GM23248 (cell line): ENCODE measurements at regions not wholly inside any gene's neighbourhood (a gene's known extent, or its start where the extent isn't known, plus 50 kb on each side); places are given as distances from the start of the nearest gene placed in this dataset.

Experiments used
- DNase-seq: peaks from one replicate; pipeline ENCODE4 v3.0.0-alpha.2; 2015
- H2AFZ ChIP-seq: fragments of 200-600 bp; sonication (generic); 2 replicates; pipeline ENCODE4 v1.6.1; 2016; ENCODE audit warnings: antibody characterized with exemption
- H3F3A ChIP-seq: fragments of 200-600 bp; sonication (generic); 2 replicates; pipeline ENCODE4 v1.6.1; 2016; ENCODE audit warnings: mild to moderate bottlenecking, antibody characterized with exemption, mixed run types; ENCODE audit not compliant: insufficient read depth
- H3K27ac ChIP-seq: fragments of 200-600 bp; sonication (generic); 2 replicates; pipeline ENCODE4 v1.5.1; 2016; ENCODE audit warnings: mild to moderate bottlenecking
- H3K27me3 ChIP-seq: fragments of 200-600 bp; sonication (generic); replicated peaks from 2 replicates; pipeline ENCODE4 v1.6.1; 2016; ENCODE audit warnings: mild to moderate bottlenecking; ENCODE audit not compliant: insufficient read depth
- H3K36me3 ChIP-seq: fragments of 200-600 bp; sonication (generic); 2 replicates; pipeline ENCODE4 v1.6.1; 2016; ENCODE audit warnings: low read depth, mild to moderate bottlenecking
- H3K4me1 ChIP-seq: fragments of 200-600 bp; sonication (generic); 2 replicates; pipeline ENCODE4 v1.6.1; 2016; ENCODE audit warnings: mild to moderate bottlenecking; ENCODE audit not compliant: insufficient read depth
- H3K4me2 ChIP-seq: fragments of 200-600 bp; sonication (generic); one replicate; pipeline ENCODE4 v1.6.1; 2016; ENCODE audit warnings: mild to moderate bottlenecking; ENCODE audit not compliant: unreplicated experiment
- H3K4me3 ChIP-seq: fragments of 200-600 bp; sonication (generic); 2 replicates; pipeline ENCODE4 v1.5.1; 2016; ENCODE audit warnings: mild to moderate bottlenecking
- H3K79me2 ChIP-seq: fragments of 200-600 bp; sonication (generic); 2 replicates; pipeline ENCODE4 v1.6.1; 2016; ENCODE audit warnings: mild to moderate bottlenecking; ENCODE audit not compliant: insufficient read depth
- H3K9ac ChIP-seq: fragments of 200-600 bp; sonication (generic); 2 replicates; pipeline ENCODE4 v1.6.1; 2016; ENCODE audit warnings: mild to moderate bottlenecking
- H3K9me2 ChIP-seq: fragments of 200-600 bp; sonication (generic); 2 replicates; pipeline ENCODE4 v1.6.1; 2016; ENCODE audit warnings: mixed run types, mild to moderate bottlenecking, moderate library complexity; ENCODE audit not compliant: insufficient read depth
- H3K9me3 ChIP-seq: fragments of 200-600 bp; sonication (generic); one replicate; pipeline ENCODE4 v1.6.1; 2017; ENCODE audit warnings: low read depth
- H4K20me1 ChIP-seq: fragments of 200-600 bp; sonication (generic); 2 replicates; pipeline ENCODE4 v1.6.0; 2016; ENCODE audit not compliant: insufficient read depth
- EZH2 ChIP-seq: fragments of 200-600 bp; sonication (generic); IDR thresholded peaks from 2 replicates; pipeline ENCODE4 v1.6.1; 2018; ENCODE audit warnings: antibody characterized with exemption, mild to moderate bottlenecking; ENCODE audit not compliant: insufficient read depth, poor library complexity, severe bottlenecking
- EZH2phosphoT487 ChIP-seq: fragments of 200-600 bp; sonication (generic); IDR thresholded peaks from 2 replicates; pipeline ENCODE4 v1.6.1; 2018; ENCODE audit warnings: antibody characterized with exemption, moderate library complexity, mild to moderate bottlenecking, low read depth; ENCODE audit not compliant: insufficient read depth
- WGBS, 2 experiments: methylation state at CpG; one replicate each; pipeline ENCODE4 v1.1.6; 2015 to 2017; ENCODE audit warnings: low lambda C conversion rate in 2 of 2, low coverage in 1 of 2; ENCODE audit errors: missing lambda C conversion rate in 2 of 2; 5-methylcytosine and 5-hydroxymethylcytosine counted together
- in situ Hi-C: fragments of 300-500 bp; cut with MboI; formaldehyde crosslinking; loops from 2 replicates; pipeline ENCODE4 v1.15.0; 2020

DNA sequence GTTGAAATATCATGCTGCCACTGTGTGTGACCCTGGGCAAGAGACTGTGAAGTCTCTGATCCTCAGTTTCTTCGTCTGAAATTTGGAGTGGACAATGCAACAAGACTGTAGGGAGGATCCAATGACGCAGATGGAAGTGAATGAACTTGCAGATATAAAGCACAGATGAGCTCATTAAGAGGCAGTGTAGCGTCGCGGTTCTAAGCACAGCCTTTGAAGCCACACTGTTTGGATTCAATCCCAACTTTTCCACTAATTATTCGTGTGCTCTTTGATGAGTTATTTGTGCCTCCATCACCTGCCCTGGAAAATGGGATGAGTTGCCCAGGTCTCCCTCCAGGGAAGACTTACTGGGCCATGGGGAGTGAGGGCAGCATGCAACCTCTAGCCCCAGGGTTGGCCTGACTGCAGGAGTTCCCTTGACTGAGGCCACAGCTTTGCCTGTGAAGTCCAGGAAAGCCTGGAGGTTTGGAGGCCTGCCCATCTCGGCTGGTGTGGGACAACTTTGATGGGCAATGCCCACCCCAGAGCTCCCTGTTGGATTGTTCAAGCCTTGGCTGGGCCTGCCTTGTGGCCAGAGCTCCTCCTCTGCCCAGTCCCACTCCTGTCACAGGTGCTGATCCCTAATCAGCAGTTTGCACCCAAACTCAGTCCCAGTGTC lies 266.0 kb upstream of the B3GAT1 start:
- H3K9ac ChIP-seq: no peak overlapping the region
- no peaks in the 10 kb centered on the region for H3K79me2 ChIP-seq
- H3F3A ChIP-seq: no peaks in the 10 kb centered on the region
- H3K4me2 ChIP-seq: no peak overlapping the region
- no peak overlapping the region for H3K27ac ChIP-seq
- 16 to 20% methylated on average over 7 of the region's 7 CpGs for WGBS, 2 experiments
- no peak overlapping the region for H3K4me3 ChIP-seq
- H2AFZ ChIP-seq: no peak overlapping the region
- DNase-seq: no peak
- H3K9me2 ChIP-seq: no peaks in the 10 kb centered on the region; the same call in 1 of the 2 replicates
- H3K9me3 ChIP-seq: no peaks in the 10 kb centered on the region
- H4K20me1 ChIP-seq: no peaks in the 10 kb centered on the region
- TF ChIP-seq EZH2phosphoT487 (no peak), EZH2 (no peak)
- H3K4me1 ChIP-seq: no peaks in the 10 kb centered on the region
- in situ Hi-C loops: no loop called here
- H3K27me3 ChIP-seq: no peaks in the 10 kb centered on the region
- no peaks in the 10 kb centered on the region for H3K36me3 ChIP-seq

DNA sequence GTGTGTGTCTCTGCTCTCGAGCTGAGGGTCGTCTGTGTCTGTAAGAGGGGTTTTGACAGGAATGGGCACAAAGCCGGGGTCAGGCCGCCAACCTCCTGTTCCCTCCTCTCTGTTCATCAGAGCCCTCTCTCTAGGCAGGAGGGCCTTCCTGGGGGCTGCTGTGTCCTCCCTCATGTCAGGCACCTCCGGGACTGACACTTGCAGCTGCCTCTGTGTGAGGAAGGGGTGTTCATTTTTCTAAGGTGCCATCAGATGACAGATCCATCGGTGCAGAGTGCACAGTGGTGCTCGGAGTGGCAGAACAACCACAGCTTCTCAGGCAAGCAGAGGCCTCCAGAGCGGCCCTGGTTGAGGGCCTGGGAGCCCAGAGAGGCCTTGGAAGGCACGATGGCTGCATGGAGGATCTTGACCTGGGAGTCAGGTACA lies 265.4 kb upstream of the B3GAT1 start:
- WGBS, 2 experiments: 30 to 31% methylated on average over 9 of the region's 9 CpGs

DNA sequence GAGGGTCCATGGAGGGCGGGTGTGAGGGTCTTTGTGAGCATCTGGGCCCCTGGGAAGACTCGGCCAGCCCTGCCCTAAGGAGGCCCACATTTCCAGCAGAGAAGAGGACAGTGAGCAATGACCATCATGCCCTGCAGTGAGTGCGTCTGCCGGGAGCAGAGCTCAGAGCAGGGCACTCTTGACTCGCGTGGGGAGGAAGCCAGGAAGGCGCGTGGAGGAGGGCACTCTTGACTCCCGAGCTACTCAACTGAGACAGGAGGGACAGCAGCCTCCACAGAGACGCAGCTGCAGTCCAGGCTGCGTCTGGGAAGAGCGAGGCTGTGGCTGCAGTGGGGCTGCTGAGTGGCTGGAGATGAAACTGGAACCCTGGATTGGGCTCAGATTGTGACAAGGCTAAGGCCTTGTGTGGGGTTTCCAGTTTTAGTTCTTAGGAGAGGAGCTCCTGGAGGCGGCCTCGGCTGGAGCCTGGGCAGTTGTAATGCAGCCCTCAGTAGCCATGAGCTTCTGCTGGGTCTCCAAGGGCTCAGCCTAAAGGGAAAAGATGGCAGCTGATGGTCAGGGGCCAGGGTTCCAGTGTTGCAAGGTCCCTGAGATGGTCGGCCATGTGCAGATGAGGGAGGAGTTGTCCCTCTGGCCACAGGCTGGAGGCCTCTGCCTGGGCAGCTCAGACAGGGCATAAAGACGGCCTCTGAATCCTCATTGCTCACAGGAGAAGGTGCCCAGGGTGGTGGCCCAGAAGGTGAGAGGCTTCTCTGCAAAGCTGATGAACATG lies 264.7 kb upstream of the B3GAT1 start:
- Histone ChIP-seq H3K79me2 (no peaks in the 10 kb centered on the region), H3K27me3 (no peaks in the 10 kb centered on the region), H4K20me1 (no peaks in the 10 kb centered on the region), H3K9me3 (no peaks in the 10 kb centered on the region), H3K27ac (no peak overlapping the region), H3K4me1 (no peaks in the 10 kb centered on the region), H3K36me3 (no peaks in the 10 kb centered on the region), H2AFZ (no peak overlapping the region), H3F3A (no peaks in the 10 kb centered on the region), H3K4me2 (no peak overlapping the region), H3K9me2 (no peaks in the 10 kb centered on the region; the same call in 1 of the 2 replicates), H3K9ac (no peak overlapping the region), H3K4me3 (no peak overlapping the region)
- DNase-seq: no peak
- WGBS, 2 experiments: 45 to 48% methylated on average over 15 to 16 of the region's 16 CpGs
- TF ChIP-seq EZH2phosphoT487 (no peak), EZH2 (no peak)
- in situ Hi-C loops: no loop called here

More for the DNA sequence above, 265.4 kb upstream of the B3GAT1 start:
- Histone ChIP-seq H3K4me1 (no peaks in the 10 kb centered on the region), H4K20me1 (no peaks in the 10 kb centered on the region), H3K36me3 (no peaks in the 10 kb centered on the region), H3K9me2 (no peaks in the 10 kb centered on the region; the same call in 1 of the 2 replicates), H3K79me2 (no peaks in the 10 kb centered on the region), H3F3A (no peaks in the 10 kb centered on the region), H3K4me2 (no peak overlapping the region), H3K9me3 (no peaks in the 10 kb centered on the region), H3K4me3 (no peak overlapping the region), H3K27ac (no peak overlapping the region), H3K27me3 (no peaks in the 10 kb centered on the region), H2AFZ (no peak overlapping the region), H3K9ac (no peak overlapping the region)
- TF ChIP-seq EZH2phosphoT487 (no peak), EZH2 (no peak)
- in situ Hi-C loops: no loop called here
- DNase-seq: no peak

DNA sequence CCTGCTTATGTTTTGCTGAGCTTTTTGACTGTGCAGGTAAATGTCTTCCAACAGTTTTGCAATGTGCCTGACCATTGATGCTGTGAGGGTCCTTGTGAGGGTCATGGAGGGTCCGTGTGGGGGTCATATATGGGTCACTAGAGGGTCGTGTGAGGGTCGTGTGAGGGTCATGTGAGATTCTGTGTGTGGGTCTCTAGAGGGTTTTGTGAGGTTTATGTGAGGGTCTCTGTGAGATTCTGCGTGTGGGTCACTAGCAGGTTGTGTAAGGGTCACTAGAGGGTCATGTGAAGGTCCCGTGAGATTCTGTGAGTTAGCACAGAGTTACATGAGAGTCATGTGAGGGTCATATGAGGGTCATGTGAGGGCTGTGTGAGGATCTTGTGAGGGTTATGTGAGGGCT lies 263.9 kb upstream of the B3GAT1 start:
- Histone ChIP-seq H3K9me2 (no peaks in the 10 kb centered on the region), H3K27me3 (no peaks in the 10 kb centered on the region), H3K79me2 (no peaks in the 10 kb centered on the region), H3K4me2 (no peak overlapping the region), H3K4me3 (no peak overlapping the region), H3K36me3 (no peaks in the 10 kb centered on the region), H4K20me1 (no peaks in the 10 kb centered on the region), H3K9me3 (no peaks in the 10 kb centered on the region), H3K9ac (no peak overlapping the region), H2AFZ (no peak overlapping the region), H3K4me1 (no peaks in the 10 kb centered on the region), H3K27ac (no peak overlapping the region), H3F3A (no peaks in the 10 kb centered on the region)
- WGBS, 2 experiments: 5 to 6% methylated on average over 5 of the region's 5 CpGs
- no peak for TF ChIP-seq EZH2
- TF ChIP-seq EZH2phosphoT487: no peak
- in situ Hi-C loops: no loop called here
- no peak for DNase-seq
